ENCODE measurements at regions not wholly inside any gene's neighbourhood (a gene's known extent, or its start where the extent isn't known, plus 50 kb on each side); places are given as distances from the start of the nearest gene placed in this dataset.

DNA sequence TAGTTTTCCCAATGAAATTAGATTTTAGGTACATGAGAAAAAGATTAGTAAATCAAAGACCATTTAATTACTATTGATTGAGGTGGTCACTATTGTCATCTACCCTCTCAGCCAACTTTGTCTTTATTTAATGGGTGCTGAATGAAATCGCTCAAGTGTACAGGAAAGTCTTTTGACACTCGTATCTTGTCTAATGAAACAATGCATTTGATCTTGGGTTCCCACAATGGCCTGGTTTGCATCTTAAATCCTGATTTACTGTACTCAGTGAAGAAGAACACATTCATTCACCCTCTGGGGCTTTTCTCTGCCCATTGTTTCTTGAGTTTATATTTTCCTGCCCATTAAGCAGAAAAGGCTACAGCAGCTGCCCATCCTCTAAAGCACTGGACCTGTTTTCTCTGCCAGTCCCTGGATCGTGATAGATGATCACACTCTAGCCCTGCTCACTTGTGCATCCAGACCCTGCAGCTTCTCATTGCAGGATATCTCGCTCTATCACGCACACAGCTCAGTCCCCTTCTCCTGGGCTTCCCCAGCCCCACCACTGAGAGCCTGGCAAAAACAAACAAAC is 1369.3 kb downstream of the AACS start:
- Histone ChIP-seq H3K27ac (replicated peaks) (no peak overlapping the region), H3K4me3 (replicated peaks; ENCODE audit: insufficient read depth, low read length) (no peak overlapping the region), H3K27me3 (ENCODE audit: insufficient read depth, poor library complexity, severe bottlenecking) (no peaks in the 10 kb centered on the region)
- TF ChIP-seq, protein P1, sequence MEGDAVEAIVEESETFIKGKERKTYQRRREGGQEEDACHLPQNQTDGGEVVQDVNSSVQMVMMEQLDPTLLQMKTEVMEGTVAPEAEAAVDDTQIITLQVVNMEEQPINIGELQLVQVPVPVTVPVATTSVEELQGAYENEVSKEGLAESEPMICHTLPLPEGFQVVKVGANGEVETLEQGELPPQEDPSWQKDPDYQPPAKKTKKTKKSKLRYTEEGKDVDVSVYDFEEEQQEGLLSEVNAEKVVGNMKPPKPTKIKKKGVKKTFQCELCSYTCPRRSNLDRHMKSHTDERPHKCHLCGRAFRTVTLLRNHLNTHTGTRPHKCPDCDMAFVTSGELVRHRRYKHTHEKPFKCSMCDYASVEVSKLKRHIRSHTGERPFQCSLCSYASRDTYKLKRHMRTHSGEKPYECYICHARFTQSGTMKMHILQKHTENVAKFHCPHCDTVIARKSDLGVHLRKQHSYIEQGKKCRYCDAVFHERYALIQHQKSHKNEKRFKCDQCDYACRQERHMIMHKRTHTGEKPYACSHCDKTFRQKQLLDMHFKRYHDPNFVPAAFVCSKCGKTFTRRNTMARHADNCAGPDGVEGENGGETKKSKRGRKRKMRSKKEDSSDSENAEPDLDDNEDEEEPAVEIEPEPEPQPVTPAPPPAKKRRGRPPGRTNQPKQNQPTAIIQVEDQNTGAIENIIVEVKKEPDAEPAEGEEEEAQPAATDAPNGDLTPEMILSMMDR (IDR thresholded peaks at IDR 0.05; ENCODE audit: insufficient read depth, low read length) = no peak
- TF ChIP-seq GABPA (IDR thresholded peaks at IDR 0.05; ENCODE audit: low read depth) = no peak
- no peak for TF ChIP-seq SPI1 (IDR thresholded peaks at IDR 0.05; ENCODE audit: borderline replicate concordance, low read depth)
- no peak for TF ChIP-seq POLR2AphosphoS5 (IDR thresholded peaks at IDR 0.05; ENCODE audit: low read depth)
- TF ChIP-seq, protein P2, sequence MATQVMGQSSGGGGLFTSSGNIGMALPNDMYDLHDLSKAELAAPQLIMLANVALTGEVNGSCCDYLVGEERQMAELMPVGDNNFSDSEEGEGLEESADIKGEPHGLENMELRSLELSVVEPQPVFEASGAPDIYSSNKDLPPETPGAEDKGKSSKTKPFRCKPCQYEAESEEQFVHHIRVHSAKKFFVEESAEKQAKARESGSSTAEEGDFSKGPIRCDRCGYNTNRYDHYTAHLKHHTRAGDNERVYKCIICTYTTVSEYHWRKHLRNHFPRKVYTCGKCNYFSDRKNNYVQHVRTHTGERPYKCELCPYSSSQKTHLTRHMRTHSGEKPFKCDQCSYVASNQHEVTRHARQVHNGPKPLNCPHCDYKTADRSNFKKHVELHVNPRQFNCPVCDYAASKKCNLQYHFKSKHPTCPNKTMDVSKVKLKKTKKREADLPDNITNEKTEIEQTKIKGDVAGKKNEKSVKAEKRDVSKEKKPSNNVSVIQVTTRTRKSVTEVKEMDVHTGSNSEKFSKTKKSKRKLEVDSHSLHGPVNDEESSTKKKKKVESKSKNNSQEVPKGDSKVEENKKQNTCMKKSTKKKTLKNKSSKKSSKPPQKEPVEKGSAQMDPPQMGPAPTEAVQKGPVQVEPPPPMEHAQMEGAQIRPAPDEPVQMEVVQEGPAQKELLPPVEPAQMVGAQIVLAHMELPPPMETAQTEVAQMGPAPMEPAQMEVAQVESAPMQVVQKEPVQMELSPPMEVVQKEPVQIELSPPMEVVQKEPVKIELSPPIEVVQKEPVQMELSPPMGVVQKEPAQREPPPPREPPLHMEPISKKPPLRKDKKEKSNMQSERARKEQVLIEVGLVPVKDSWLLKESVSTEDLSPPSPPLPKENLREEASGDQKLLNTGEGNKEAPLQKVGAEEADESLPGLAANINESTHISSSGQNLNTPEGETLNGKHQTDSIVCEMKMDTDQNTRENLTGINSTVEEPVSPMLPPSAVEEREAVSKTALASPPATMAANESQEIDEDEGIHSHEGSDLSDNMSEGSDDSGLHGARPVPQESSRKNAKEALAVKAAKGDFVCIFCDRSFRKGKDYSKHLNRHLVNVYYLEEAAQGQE (IDR thresholded peaks at IDR 0.05; ENCODE audit: insufficient replicate concordance, low read depth) = no peak
- no peak for DNase-seq (ENCODE audit: low read depth in 1 of 2, low spot score in 1 of 2)

DNA sequence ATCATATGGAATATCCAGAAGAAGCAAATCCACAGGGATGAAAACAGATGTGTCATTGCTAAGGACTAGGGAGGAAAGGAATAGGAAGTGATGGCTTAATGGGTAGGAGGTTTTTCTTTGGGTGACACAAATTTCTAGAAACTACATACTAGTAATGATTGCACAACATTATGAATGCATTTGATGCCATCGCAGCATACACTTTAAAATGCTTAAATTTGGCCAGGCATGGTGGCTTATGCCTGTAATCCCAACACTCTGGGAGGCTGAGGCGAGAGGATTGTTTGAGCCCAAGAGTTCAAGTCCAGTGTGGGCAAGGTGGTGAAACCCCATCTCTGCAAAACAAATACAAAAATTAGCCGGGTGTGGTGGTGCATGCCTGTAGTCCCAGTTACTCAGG is 1370.8 kb downstream of the AACS start:
- no peaks in the 10 kb centered on the region for H3K27me3 ChIP-seq (ENCODE audit: insufficient read depth, poor library complexity, severe bottlenecking)
- DNase-seq (ENCODE audit: low read depth in 1 of 2, low spot score in 1 of 2) = no peak
- no peak overlapping the region for H3K4me3 ChIP-seq (replicated peaks; ENCODE audit: insufficient read depth, low read length)
- TF ChIP-seq, protein P2 (IDR thresholded peaks at IDR 0.05; ENCODE audit: insufficient replicate concordance, low read depth) = no peak
- TF ChIP-seq GABPA (IDR thresholded peaks at IDR 0.05; ENCODE audit: low read depth) (no peak), POLR2AphosphoS5 (IDR thresholded peaks at IDR 0.05; ENCODE audit: low read depth) (no peak), SPI1 (IDR thresholded peaks at IDR 0.05; ENCODE audit: borderline replicate concordance, low read depth) (no peak)
- TF ChIP-seq, protein P1 (IDR thresholded peaks at IDR 0.05; ENCODE audit: insufficient read depth, low read length) = no peak
- no peak overlapping the region for H3K27ac ChIP-seq (replicated peaks)

DNA sequence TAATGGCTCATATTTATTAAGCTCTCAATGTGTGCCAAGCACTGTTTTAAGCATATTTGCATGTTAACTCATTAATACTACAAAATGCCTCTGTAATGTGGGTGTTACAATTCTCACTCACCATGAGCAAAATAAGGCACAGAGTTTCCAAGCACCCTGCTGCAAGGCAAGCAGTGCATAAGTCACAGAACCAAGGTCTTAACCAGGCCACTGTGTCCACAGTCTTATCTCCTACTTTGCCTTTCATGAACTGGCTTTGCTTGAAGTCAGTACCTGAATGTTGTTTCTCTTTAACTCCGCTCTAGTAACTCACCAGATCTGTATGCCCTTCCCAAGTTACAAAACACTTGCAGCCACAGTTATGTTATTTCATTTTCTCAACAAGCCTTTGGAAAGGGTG is 1372.7 kb downstream of the AACS start:
- Histone ChIP-seq H3K4me3 (replicated peaks; ENCODE audit: insufficient read depth, low read length) (no peak overlapping the region), H3K27ac (replicated peaks) (no peak overlapping the region), H3K27me3 (ENCODE audit: insufficient read depth, poor library complexity, severe bottlenecking) (no peaks in the 10 kb centered on the region)
- DNase-seq (ENCODE audit: low read depth in 1 of 2, low spot score in 1 of 2) = no peak
- TF ChIP-seq GABPA (IDR thresholded peaks at IDR 0.05; ENCODE audit: low read depth) (no peak), SPI1 (IDR thresholded peaks at IDR 0.05; ENCODE audit: borderline replicate concordance, low read depth) (no peak), POLR2AphosphoS5 (IDR thresholded peaks at IDR 0.05; ENCODE audit: low read depth) (no peak)
- TF ChIP-seq, protein P1 (IDR thresholded peaks at IDR 0.05; ENCODE audit: insufficient read depth, low read length) = no peak
- TF ChIP-seq, protein P2 (IDR thresholded peaks at IDR 0.05; ENCODE audit: insufficient replicate concordance, low read depth) = no peak

Data from HL-60 (cell line).